ENCODE measurements at regions not wholly inside any gene's neighbourhood (a gene's known extent, or its start where the extent isn't known, plus 50 kb on each side); places are given as distances from the start of the nearest gene placed in this dataset.

DNA sequence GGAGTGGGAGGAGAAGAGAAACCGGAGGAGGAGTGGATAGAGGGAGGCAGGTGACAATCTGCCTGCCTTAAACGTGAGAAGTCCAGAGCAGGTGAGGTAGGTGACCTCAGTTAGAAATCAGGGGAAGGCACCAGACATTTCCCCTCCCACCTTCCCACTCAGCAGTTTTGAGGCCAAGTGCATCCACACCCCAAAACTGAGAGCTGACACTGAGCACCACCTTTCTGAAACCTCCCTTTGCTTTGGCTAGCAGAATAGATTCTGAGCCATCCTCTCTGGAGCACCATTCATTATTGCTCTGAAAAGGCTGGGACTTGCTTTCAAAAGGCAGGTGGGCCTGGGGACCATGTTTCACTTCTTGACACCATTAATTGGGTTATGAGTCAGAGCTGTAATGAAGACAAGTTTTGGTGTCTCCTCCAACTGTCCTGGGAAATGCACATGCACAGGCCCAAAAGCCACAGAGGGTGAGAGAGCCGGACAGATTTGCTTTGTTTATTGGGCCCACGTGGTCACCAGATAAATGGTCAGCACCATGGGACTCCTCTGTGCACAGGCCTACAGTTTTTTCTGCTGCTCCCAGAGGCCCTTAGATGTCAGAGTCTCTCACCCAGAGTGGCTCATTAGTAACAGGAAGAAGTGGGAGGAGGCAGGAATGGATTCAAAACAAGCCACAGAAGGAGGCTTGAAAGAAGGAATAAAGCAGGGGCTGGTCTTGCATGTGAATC is 314.7 kb downstream of the TLE1 start:
- no peak overlapping the region for H3K27ac Mint-ChIP-seq
- no peaks in the 10 kb centered on the region for H3K27me3 Mint-ChIP-seq
- no peak overlapping the region for H3K4me3 Mint-ChIP-seq
- no peaks in the 10 kb centered on the region for H3K36me3 Mint-ChIP-seq
- DNase-seq (no peak), ATAC-seq (no peak)
- H3K9me3 Mint-ChIP-seq: no peaks in the 10 kb centered on the region
- POLR2A ChIA-PET: no interaction called here
- no peaks in the 10 kb centered on the region for H3K4me1 Mint-ChIP-seq

DNA sequence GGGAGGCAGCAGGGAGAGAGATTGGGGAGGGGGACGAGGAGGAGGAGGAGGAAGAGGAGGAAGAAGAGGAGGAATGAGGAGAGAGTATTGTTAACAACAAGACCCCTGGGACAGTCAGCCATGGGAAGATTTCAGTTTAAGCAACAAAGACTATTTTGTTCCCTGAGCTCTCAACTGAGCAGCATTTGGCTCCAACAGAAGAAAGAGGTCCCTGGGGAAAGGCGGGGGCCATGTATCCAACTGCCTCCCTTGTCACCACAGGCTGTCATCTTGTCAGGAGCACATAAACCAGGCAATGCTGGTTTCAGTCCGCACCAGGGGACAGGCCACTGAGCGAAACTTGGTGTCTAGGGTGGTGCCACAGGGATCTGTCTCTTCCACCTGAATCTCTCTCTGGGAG is 316.1 kb downstream of the TLE1 start:
- ATAC-seq: no peak
- no peaks in the 10 kb centered on the region for H3K27me3 Mint-ChIP-seq
- no peaks in the 10 kb centered on the region for H3K36me3 Mint-ChIP-seq
- DNase-seq: no peak
- H3K4me3 Mint-ChIP-seq: no peak overlapping the region
- H3K9me3 Mint-ChIP-seq: no peaks in the 10 kb centered on the region
- H3K27ac Mint-ChIP-seq: no peak overlapping the region
- no peaks in the 10 kb centered on the region for H3K4me1 Mint-ChIP-seq
- POLR2A ChIA-PET: no interaction called here

DNA sequence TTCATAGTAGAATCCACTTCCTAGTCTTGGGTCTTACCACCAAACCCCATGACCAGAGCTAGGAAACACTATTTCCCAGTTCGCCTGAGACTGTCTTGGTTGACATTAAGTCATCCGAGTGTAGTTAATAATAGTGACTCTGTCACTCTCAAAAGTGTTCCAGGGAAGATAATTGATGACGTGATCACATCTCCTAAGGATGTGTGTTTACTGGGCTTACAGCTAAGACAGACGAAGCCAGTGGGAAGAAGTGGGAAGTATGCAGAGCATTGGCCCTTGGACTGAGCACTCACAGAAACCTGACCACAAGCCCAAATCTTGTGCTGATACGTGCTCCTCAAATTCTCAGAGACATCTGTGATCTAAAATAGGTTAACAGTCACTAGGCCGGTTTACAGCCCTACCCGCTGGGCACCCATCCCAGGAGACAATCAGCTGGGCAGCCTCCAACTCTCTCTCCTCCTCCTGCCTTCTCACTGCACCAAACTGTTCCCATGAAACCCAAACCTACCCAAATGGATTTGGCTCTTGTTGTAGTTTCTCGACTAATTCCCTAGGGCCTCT is 316.6 kb downstream of the TLE1 start:
- ATAC-seq (no peak), DNase-seq (no peak)
- Mint-ChIP-seq H3K9me3 (no peaks in the 10 kb centered on the region), H3K27ac (no peak overlapping the region), H3K4me3 (no peak overlapping the region), H3K27me3 (no peaks in the 10 kb centered on the region), H3K36me3 (no peaks in the 10 kb centered on the region), H3K4me1 (no peaks in the 10 kb centered on the region)
- POLR2A ChIA-PET: no interaction called here

DNA sequence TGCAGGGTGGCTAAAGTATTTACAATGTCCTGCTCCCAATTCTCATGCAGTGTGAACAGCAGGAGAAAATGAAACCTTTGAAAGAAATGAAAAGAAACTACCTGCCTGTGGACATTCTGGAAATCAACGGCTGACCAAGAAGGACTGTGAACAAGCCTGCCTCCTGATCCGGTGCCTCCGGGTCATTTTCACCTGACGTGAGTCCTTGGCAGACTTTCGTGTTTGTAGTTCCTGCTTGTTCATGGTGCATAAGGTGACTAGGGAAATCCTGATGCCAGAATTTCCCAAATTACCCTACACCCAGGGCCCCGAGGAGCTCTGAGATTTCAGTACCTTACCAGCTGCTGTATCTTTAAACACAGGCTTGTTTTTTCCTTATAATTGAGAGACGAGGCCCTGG is 317.5 kb downstream of the TLE1 start:
- POLR2A ChIA-PET: no interaction called here
- no peak for DNase-seq
- H3K9me3 Mint-ChIP-seq: peaks cover 0 to 5% (median 0%) of the 10 kb centered on the region in 9 donors
- no peaks in the 10 kb centered on the region for H3K4me1 Mint-ChIP-seq
- H3K27ac Mint-ChIP-seq: no peak overlapping the region
- H3K36me3 Mint-ChIP-seq: no peaks in the 10 kb centered on the region
- H3K4me3 Mint-ChIP-seq: no peak overlapping the region
- no peak for ATAC-seq
- no peaks in the 10 kb centered on the region for H3K27me3 Mint-ChIP-seq

DNA sequence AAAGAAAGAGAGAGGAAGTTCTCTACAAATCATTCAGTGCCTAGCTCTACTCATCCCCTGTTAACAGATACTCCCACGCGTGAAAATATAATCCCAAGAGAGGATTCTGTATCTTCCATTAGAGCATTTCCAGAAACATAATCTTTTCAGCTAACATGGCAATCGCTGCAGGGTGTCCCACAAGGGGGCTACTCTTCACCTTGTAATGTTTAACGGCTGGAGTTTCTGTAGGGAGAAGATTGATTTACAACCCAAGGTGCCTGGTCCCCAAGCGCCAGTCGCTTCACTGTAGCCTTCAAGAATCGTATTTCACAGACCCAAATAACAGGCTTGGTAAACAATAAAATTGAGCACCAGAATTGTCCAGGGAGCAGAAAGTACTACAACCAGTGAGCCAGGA is 318.7 kb downstream of the TLE1 start:
- Mint-ChIP-seq H3K4me3 (no peak overlapping the region), H3K9me3 (peaks cover 0 to 10% (median 2%) of the 10 kb centered on the region in 9 donors), H3K36me3 (no peaks in the 10 kb centered on the region), H3K27me3 (no peaks in the 10 kb centered on the region), H3K27ac (no peak overlapping the region), H3K4me1 (no peaks in the 10 kb centered on the region)
- no peak for DNase-seq
- no peak for ATAC-seq
- POLR2A ChIA-PET: no interaction called here

DNA sequence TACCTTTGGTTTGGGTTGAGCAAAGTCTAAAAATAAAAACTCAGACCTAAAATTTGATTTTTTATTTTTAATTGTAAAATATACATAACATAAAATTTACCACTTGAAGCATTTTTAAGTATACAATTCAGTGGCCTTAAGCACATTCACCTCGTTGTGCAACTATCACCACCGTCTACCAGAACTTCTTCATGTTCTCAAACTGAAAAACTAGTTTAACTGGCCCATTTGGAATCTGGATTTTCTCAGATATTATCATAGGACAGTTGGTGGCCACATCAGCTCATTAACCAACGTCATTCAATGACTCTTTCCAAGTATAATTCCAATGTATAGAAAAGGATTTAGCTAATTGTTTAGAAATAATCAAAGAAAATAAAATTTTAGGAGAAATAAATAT is 319.3 kb downstream of the TLE1 start:
- H3K27ac Mint-ChIP-seq: no peak overlapping the region
- DNase-seq: no peak
- POLR2A ChIA-PET: no interaction called here
- H3K4me3 Mint-ChIP-seq: no peak overlapping the region
- no peaks in the 10 kb centered on the region for H3K36me3 Mint-ChIP-seq
- H3K4me1 Mint-ChIP-seq: no peaks in the 10 kb centered on the region
- H3K27me3 Mint-ChIP-seq: no peaks in the 10 kb centered on the region
- ATAC-seq: no peak
- peaks cover 0 to 15% (median 3%) of the 10 kb centered on the region in 9 donors for H3K9me3 Mint-ChIP-seq

DNA sequence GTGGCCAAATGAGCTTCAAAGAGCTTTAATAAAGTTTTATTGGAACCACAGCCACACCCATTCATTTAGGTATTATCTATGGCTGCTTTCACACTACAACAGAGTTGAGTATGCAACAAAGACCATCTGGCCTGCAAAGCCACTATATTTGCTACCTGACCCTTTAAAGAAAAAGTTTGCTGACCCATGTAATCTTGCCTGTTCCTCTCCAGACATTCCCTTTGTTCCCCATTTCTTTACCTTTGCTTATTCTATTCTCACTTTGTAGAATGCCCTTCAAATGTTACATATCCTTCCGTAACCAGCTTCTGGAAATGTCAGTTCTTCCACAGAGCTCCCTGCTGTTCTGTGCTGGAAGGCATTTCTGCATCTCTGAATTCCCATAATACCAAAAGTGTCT is 320.2 kb downstream of the TLE1 start:
- Mint-ChIP-seq H3K27me3 (no peaks in the 10 kb centered on the region), H3K36me3 (peaks cover 0 to 9% (median 0%) of the 10 kb centered on the region in 3 donors), H3K9me3 (peaks cover 0 to 25% (median 13%) of the 10 kb centered on the region in 9 donors), H3K27ac (no peak overlapping the region), H3K4me3 (no peak overlapping the region), H3K4me1 (no peaks in the 10 kb centered on the region)
- POLR2A ChIA-PET: no interaction called here
- ATAC-seq: no peak
- DNase-seq: no peak

DNA sequence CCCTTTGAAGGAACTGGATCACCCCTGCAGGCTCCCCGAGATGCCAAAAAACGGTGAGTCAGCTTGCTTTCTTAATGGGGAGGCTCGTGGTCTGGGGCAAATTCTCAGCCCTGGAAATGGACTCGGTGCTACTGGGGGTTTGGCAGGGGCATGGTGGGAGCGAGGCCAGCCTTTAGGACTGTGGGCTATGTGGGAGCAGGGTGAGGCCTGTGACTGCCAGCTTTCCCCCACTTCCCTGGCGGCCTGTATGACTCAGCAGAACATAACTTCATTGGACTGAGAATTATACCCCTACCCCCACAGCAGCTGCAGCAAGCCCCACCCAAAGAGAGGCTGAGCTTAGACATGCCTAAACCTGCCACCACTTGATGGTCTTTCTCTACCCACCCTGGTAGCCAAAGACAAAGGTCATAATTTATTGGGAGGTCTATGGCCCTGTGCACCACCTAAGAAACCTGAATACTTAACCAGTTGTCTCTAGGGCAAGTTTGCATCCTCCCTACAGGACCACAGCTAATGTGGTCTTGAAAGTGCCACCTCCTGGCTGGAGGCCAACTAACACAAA is 325.3 kb downstream of the TLE1 start:
- no peak overlapping the region for H3K27ac Mint-ChIP-seq
- ATAC-seq: no peak
- POLR2A ChIA-PET: no interaction called here
- H3K27me3 Mint-ChIP-seq: peaks cover 0 to 6% (median 0%) of the 10 kb centered on the region in 5 donors
- H3K4me1 Mint-ChIP-seq: no peaks in the 10 kb centered on the region
- H3K9me3 Mint-ChIP-seq: peaks cover 10 to 37% (median 20%) of the 10 kb centered on the region in 9 donors
- no peak overlapping the region for H3K4me3 Mint-ChIP-seq
- DNase-seq: no peak
- H3K36me3 Mint-ChIP-seq: peaks cover 0 to 17% (median 0%) of the 10 kb centered on the region in 3 donors

DNA sequence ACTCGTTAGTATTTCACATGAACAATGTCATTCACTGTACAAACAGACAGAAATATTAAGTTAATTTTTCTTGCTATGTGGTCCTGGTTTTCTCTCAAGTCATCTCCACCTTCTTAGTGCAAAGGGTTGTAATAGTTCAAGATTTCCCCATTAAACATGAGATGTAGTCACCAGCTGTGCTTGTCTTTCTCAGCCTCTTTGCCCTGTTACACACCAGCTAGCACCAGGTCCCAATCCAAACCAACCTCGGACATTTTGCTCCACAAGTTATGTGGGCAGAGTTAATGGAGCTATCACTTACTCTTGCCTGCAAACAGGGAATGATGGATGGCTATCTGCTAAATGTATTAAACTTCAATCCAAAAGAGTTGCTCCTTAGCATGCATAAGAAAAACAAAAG is 328.1 kb downstream of the TLE1 start:
- no peak overlapping the region for H3K4me3 Mint-ChIP-seq
- no peak for DNase-seq
- H3K27me3 Mint-ChIP-seq: peaks cover 0 to 6% (median 0%) of the 10 kb centered on the region in 5 donors
- no peak for ATAC-seq
- no peaks in the 10 kb centered on the region for H3K4me1 Mint-ChIP-seq
- POLR2A ChIA-PET: no interaction called here
- peaks cover 0 to 17% (median 0%) of the 10 kb centered on the region in 3 donors for H3K36me3 Mint-ChIP-seq
- H3K9me3 Mint-ChIP-seq: peaks cover 9 to 34% (median 20%) of the 10 kb centered on the region in 9 donors
- H3K27ac Mint-ChIP-seq: peak overlapping the region in 1 of 10 donors; percentile 24

DNA sequence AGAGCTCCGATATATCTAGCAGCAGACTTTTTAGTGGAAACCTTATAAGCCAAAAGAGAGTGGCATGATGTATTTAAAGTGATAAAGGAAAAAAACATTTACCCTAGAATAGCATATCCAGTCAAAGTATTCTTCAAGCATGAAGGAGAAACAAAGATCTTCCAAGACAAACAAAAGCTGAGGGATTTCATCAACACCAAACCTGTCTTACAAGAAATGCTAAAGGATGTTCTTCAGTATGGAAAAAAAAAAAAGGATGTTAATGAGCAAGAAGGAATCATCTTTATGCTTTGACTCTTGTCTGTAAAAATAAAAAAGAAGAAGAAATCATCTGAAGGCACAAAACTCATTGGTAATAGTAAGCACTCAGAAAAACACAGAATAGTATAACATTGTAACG is 338.2 kb downstream of the TLE1 start:
- DNase-seq (no peak), ATAC-seq (no peak)
- no peaks in the 10 kb centered on the region for H3K4me1 Mint-ChIP-seq
- H3K27ac Mint-ChIP-seq: no peak overlapping the region
- H3K27me3 Mint-ChIP-seq: peaks cover 0 to 5% (median 0%) of the 10 kb centered on the region in 5 donors
- H3K4me3 Mint-ChIP-seq: no peak overlapping the region
- POLR2A ChIA-PET: no interaction called here
- H3K9me3 Mint-ChIP-seq: peaks cover 0 to 8% (median 0%) of the 10 kb centered on the region in 9 donors
- no peaks in the 10 kb centered on the region for H3K36me3 Mint-ChIP-seq

DNA sequence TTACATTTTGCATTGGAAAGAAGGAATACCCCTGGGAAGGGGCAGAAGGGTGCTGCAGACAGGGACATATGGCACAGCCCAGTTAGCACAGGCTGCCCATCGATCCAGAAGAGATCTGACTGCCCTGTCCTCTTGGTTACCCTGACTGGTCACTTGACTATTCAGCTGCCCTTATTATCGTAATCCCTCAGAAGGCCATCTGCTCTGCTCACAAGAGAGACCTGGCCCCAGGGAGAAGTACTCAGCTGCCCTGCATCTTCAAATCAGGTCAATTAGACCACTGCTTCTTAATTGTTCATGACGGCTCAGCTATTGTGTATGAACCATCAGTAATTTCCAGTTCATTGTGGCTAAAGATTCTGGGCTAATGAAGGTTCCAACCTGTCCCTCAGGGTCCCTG is 345.0 kb downstream of the TLE1 start:
- Mint-ChIP-seq H3K9me3 (peaks cover 0 to 8% (median 2%) of the 10 kb centered on the region in 9 donors), H3K27ac (no peak overlapping the region), H3K36me3 (no peaks in the 10 kb centered on the region), H3K27me3 (peaks cover 0 to 5% (median 0%) of the 10 kb centered on the region in 5 donors), H3K4me3 (no peak overlapping the region), H3K4me1 (no peaks in the 10 kb centered on the region)
- no peak for DNase-seq
- POLR2A ChIA-PET: no interaction called here
- ATAC-seq: no peak

DNA sequence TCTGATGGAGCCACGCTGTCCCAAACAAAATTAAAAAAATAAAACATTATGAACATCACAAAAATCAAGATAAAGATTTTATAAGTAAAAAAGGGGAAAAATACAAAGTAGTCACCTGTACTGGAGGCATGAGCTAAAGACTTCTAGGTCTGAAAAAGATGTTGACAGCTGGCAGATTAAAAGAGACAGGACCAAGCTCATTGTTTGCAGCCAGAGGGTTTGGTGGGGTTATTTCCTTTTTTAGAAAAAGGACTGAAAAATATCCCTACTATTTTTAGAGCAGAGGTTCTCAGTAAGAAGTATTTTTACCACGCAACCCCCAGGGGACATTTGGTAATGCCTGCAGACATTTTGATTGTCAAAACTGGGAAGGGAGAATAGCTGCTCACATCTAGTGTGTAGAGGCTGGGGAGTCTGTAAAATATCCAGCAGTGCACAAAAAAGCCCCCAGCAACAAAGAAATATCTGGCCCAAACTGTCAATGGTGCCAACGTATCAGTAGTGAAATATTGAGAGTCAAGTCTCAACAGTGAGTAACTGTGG is 353.4 kb downstream of the TLE1 start:
- Mint-ChIP-seq H3K27me3 (peaks cover 0 to 4% (median 0%) of the 10 kb centered on the region in 5 donors), H3K27ac (no peak overlapping the region), H3K4me3 (no peak overlapping the region), H3K4me1 (no peaks in the 10 kb centered on the region), H3K9me3 (peaks cover 8 to 36% (median 19%) of the 10 kb centered on the region in 9 donors), H3K36me3 (peaks cover 0 to 18% (median 2%) of the 10 kb centered on the region in 3 donors)
- ATAC-seq (no peak), DNase-seq (no peak)
- POLR2A ChIA-PET: no interaction called here

DNA sequence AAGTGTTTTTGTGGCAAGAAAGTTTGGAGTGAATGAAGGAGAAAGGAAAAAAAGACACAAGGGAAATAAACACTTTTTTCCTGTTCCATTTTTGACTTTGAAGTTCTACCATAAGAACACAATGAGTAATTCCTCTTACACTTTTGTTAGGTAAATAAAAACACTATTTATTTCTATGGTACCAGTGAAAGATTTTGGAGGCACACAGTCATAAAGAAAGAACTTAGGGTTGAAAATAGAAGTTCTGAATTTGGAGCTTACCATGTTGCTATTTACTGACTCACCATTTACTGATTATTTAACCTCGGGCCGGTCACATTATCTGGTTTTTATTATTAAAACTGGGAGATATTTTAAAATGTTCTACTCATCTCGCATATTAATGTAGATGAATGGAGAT is 367.8 kb downstream of the TLE1 start:
- DNase-seq: no peak
- Mint-ChIP-seq H3K4me3 (no peak overlapping the region), H3K36me3 (peaks cover 0 to 4% (median 0%) of the 10 kb centered on the region in 3 donors), H3K27ac (no peak overlapping the region), H3K4me1 (no peaks in the 10 kb centered on the region), H3K9me3 (peaks cover 0 to 22% (median 10%) of the 10 kb centered on the region in 9 donors), H3K27me3 (peaks cover 0 to 3% (median 0%) of the 10 kb centered on the region in 5 donors)
- no peak for ATAC-seq
- POLR2A ChIA-PET: no interaction called here

Measured in naive thymus-derived CD8-positive, alpha-beta T cell (primary cell).